Astrocyte of the cerebellum (primary cell): ENCODE measurements at regions not wholly inside any gene's neighbourhood (a gene's known extent, or its start where the extent isn't known, plus 50 kb on each side); places are given as distances from the start of the nearest gene placed in this dataset.
A peak's percentile ranks its signal among the peaks of the same experiment; 100 is the strongest.

ENCODE experiments used
- DNase-seq: peaks from one replicate; pipeline ENCODE4 v3.0.0-alpha.2; 2011; ENCODE audit warnings: low read depth
- H3K4me3 ChIP-seq: 2 replicates; pipeline ENCODE4 v1.5.1; 2011; ENCODE audit warnings: mild to moderate bottlenecking, low read depth, low read length, moderate library complexity
- CTCF ChIP-seq: IDR thresholded peaks from 2 replicates; pipeline ENCODE4 v1.5.1; 2012; ENCODE audit warnings: low read length, low read depth, moderate library complexity, mild to moderate bottlenecking; ENCODE audit errors: missing control alignments
- in situ Hi-C: cut with HindIII; loops from 2 replicates; pipeline ENCODE4 v1.10.0; 2017; ENCODE audit warnings: low sequenced_read_pairs

GRCh38 chr7:25279705-25280104 lies 51.4 kb upstream of the NPVF start:
- no peak for DNase-seq
- TF ChIP-seq CTCF: no peak
- no peak overlapping the region for H3K4me3 ChIP-seq
- in situ Hi-C loops: no loop called here

- no peak for TF ChIP-seq CTCF
- in situ Hi-C loops: no loop called here
- no peak overlapping the region for H3K4me3 ChIP-seq
- no peak for DNase-seq
Observed at GRCh38 chr7:25280181-25280580, 51.9 kb upstream of the NPVF start.

GRCh38 chr7:25282194-25282593 lies 53.9 kb upstream of the NPVF start:
- TF ChIP-seq CTCF: no peak
- no peak overlapping the region for H3K4me3 ChIP-seq
- no peak for DNase-seq
- in situ Hi-C loops: no loop called here

- DNase-seq: no peak
- H3K4me3 ChIP-seq: no peak overlapping the region
- TF ChIP-seq CTCF: no peak
- in situ Hi-C loops: no loop called here
Observed at GRCh38 chr7:25286756-25287155, 58.5 kb upstream of the NPVF start.

- H3K4me3 ChIP-seq: no peak overlapping the region
- TF ChIP-seq CTCF: no peak
- DNase-seq: no peak
- in situ Hi-C loops: no loop called here
Observed at GRCh38 chr7:25287291-25287690, 59.0 kb upstream of the NPVF start.

GRCh38 chr7:25288556-25289307 lies 60.4 kb upstream of the NPVF start:
- in situ Hi-C loops: no loop called here
- TF ChIP-seq CTCF: no peak
- H3K4me3 ChIP-seq: no peak overlapping the region
- DNase-seq: peak; percentile 15
